ENCODE measurements at regions not wholly inside any gene's neighbourhood (a gene's known extent, or its start where the extent isn't known, plus 50 kb on each side); places are given as distances from the start of the nearest gene placed in this dataset.

DNA sequence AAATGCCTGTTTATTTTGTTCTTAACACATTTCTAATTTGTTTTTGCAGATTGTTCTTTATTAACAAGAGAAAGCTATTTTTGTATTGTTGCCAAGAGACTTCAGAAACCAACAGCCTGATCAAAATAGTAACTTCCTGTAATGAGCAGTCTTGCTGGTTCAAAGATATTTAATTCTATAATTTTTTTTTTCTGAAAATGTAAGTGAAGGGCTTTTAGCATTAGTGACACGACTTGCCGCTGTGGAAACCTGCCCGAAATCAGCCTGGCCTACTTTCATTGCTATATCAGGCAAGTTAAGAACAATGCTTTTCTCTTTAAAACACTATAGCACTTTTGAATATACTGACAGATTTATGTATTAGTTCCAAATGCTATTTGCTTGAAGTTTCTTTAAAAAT, 374.3 kb downstream of the EFNB2 start:
- TF ChIP-seq, protein P1, sequence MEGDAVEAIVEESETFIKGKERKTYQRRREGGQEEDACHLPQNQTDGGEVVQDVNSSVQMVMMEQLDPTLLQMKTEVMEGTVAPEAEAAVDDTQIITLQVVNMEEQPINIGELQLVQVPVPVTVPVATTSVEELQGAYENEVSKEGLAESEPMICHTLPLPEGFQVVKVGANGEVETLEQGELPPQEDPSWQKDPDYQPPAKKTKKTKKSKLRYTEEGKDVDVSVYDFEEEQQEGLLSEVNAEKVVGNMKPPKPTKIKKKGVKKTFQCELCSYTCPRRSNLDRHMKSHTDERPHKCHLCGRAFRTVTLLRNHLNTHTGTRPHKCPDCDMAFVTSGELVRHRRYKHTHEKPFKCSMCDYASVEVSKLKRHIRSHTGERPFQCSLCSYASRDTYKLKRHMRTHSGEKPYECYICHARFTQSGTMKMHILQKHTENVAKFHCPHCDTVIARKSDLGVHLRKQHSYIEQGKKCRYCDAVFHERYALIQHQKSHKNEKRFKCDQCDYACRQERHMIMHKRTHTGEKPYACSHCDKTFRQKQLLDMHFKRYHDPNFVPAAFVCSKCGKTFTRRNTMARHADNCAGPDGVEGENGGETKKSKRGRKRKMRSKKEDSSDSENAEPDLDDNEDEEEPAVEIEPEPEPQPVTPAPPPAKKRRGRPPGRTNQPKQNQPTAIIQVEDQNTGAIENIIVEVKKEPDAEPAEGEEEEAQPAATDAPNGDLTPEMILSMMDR (tag by site-specific recombination; IDR thresholded peaks at IDR 0.05) = no peak
- no peak for TF ChIP-seq ZNF791 (tag by site-specific recombination; IDR thresholded peaks at IDR 0.05)
- TF ChIP-seq KLF16 (tag by site-specific recombination; IDR thresholded peaks at IDR 0.05) = no peak
- no peak for TF ChIP-seq TCF7L2 (IDR thresholded peaks at IDR 0.05; ENCODE audit: borderline replicate concordance, low read depth, low read length)
- TF ChIP-seq SALL2 (tag by site-specific recombination; IDR thresholded peaks at IDR 0.05; ENCODE audit: borderline replicate concordance) = no peak
